H1 (cell line): ENCODE measurements at regions not wholly inside any gene's neighbourhood (a gene's known extent, or its start where the extent isn't known, plus 50 kb on each side); places are given as distances from the start of the nearest gene placed in this dataset.

Experiments
- KDM5A ChIP-seq: fragments of 200-600 bp; IDR thresholded peaks from 2 replicates; pipeline ENCODE4 v1.7.1; 2012; ENCODE audit warnings: mild to moderate bottlenecking, low read length, inconsistent platforms, mixed read lengths
- POLR2A ChIP-seq, 2 experiments: IDR thresholded peaks; 1 replicate in 1 of 2; 2 replicates in 1 of 2; pipeline ENCODE4 v1.6.1; 2011; ENCODE audit warnings: low read depth in 2 of 2, low read length in 2 of 2, mild to moderate bottlenecking in 2 of 2; ENCODE audit errors: control extremely low read depth in 1 of 2
- SP2 ChIP-seq: IDR thresholded peaks from 2 replicates; pipeline ENCODE4 v1.6.1; 2012; ENCODE audit warnings: mild to moderate bottlenecking, low read length, inconsistent platforms
- SP4 ChIP-seq: IDR thresholded peaks from 2 replicates; pipeline ENCODE4 v1.6.1; 2012; ENCODE audit warnings: low read length, inconsistent platforms
- TF ChIP-seq, protein P1 (sequence below): IDR thresholded peaks from 2 replicates; pipeline ENCODE4 v1.6.1; 2012; ENCODE audit warnings: low read length, inconsistent platforms

DNA sequence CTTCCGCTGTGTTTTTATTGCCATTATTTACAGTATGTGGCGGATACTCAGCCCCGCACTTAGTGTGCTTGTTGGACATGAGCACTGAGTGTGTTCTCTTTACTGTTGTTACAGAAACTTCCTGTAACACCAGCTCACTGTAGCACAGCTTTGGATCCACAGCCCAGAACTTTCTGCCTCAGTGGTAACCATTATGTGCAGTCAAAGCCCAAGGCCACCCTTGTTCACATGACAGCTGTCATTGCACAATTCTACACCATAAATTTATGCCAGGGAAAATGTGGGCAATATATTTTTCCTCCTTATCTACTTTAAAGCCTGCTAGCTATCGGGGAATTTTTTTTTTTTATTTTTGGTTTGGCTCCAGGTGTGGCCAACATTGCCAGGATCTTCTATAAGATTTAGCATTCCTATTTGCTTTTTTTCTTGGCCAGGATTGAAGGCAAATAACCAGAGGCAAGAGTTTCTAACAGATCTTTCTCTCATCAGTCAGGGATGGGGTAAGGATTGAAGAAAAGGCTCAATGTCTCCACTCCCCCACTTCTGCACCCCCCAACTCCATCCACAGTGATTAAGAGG, 176.0 kb upstream of the PELI2 start (continued):
- TF ChIP-seq, protein P1, sequence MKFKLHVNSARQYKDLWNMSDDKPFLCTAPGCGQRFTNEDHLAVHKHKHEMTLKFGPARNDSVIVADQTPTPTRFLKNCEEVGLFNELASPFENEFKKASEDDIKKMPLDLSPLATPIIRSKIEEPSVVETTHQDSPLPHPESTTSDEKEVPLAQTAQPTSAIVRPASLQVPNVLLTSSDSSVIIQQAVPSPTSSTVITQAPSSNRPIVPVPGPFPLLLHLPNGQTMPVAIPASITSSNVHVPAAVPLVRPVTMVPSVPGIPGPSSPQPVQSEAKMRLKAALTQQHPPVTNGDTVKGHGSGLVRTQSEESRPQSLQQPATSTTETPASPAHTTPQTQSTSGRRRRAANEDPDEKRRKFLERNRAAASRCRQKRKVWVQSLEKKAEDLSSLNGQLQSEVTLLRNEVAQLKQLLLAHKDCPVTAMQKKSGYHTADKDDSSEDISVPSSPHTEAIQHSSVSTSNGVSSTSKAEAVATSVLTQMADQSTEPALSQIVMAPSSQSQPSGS, result no peak
- TF ChIP-seq SP4 (no peak), POLR2A (IDR thresholded peaks at IDR 0.05; ENCODE audit: control extremely low read depth in 1 of 2, low read depth in 2 of 2, low read length in 2 of 2) (no peak), KDM5A (no peak), SP2 (no peak)
